ENCODE measurements at regions not wholly inside any gene's neighbourhood (a gene's known extent, or its start where the extent isn't known, plus 50 kb on each side); places are given as distances from the start of the nearest gene placed in this dataset.

DNA sequence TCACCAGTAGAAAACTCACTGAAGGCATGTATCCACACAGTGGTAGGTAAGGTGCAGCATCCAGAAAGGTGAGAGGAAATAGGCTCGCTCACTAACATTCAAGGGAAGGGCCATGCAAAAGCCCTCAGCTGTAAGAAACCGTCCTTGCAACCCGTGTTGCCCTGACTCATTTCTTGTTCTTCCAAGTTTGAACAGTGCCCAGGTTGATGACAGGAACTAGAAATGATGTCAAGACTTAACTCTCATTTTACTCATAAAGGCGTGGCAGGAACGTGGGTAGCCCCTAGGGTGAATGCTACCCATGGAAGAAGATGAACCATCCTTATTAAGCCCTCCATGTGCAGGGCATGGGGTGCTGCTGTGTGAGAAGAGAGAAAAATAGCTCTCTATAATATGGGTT lies 187.6 kb downstream of the CD83 start:
- TF ChIP-seq, protein P1, sequence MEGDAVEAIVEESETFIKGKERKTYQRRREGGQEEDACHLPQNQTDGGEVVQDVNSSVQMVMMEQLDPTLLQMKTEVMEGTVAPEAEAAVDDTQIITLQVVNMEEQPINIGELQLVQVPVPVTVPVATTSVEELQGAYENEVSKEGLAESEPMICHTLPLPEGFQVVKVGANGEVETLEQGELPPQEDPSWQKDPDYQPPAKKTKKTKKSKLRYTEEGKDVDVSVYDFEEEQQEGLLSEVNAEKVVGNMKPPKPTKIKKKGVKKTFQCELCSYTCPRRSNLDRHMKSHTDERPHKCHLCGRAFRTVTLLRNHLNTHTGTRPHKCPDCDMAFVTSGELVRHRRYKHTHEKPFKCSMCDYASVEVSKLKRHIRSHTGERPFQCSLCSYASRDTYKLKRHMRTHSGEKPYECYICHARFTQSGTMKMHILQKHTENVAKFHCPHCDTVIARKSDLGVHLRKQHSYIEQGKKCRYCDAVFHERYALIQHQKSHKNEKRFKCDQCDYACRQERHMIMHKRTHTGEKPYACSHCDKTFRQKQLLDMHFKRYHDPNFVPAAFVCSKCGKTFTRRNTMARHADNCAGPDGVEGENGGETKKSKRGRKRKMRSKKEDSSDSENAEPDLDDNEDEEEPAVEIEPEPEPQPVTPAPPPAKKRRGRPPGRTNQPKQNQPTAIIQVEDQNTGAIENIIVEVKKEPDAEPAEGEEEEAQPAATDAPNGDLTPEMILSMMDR (IDR thresholded peaks at IDR 0.05) = no peak
- no peak for TF ChIP-seq POLR2A (IDR thresholded peaks at IDR 0.05)

Data from body of pancreas (tissue), 4 donors.